GM18519 (cell line): ENCODE measurements at regions not wholly inside any gene's neighbourhood (a gene's known extent, or its start where the extent isn't known, plus 50 kb on each side); places are given as distances from the start of the nearest gene placed in this dataset.
A peak's percentile ranks its signal among the peaks of the same experiment; 100 is the strongest.

Experiments
- ATAC-seq: cut with Tn5 transposase; IDR thresholded peaks from one replicate; pipeline ENCODE4 v1.9.1; 2021; ENCODE audit warnings: mild to moderate bottlenecking, moderate library complexity; ENCODE audit not compliant: unreplicated experiment, low FRiP score

DNA sequence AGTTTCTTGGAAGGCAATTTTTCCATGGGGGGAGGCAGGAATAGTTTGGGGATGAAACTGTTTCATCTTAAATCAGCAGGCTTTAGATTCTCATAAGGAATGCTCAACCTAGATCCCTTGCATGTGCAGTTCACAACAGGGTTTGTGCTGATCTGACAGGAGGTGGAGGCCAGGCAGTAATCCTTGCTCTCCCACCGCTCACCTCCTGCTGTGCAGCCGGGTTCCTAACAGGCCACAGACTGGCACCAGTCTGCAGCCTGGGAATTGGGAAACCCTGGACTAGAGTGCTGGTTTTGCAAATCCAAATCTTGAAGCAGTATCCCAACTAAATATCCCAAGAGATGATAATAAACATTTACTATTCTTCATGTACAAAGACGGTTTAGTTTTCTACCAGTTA is 256.3 kb upstream of the TMCO5A start:
- ATAC-seq, result no peak

DNA sequence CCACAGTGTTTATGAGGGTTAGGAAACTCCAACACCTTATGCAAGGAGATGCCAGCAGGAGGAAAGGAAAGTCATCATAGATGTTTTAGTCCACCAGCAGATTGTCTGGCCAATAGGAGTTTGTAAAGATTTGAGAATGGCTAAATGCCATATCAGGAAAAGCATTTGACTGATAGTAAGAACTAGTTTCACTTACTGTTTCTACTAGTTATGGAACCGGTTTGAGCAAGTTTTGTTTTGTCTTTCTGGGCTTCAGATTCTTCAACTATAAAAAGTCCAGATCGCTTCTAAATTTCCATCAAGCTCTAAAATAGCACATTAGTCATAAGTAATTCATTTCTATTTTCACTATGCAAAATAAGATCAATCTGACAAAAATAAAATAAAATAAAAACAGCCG is 254.8 kb upstream of the TMCO5A start:
- ATAC-seq, result no peak

DNA sequence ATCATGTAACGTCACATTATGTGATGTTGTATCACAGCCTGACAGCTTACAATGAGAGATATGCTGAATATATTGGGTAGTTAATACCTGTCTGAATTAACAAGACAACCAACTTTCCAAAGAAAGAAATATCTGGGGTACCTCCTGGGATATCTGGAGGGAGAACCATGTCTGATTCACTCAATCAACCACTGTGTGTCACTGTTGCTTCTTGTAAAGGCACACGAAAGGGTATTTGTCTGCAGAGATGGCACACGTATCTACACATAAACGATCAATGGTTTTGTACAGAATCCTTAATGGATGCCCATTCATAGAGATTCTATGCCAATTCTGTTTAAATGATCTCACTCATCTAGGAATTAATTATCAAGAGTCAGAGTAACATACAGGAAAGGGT is 252.1 kb upstream of the TMCO5A start:
- no peak for ATAC-seq

DNA sequence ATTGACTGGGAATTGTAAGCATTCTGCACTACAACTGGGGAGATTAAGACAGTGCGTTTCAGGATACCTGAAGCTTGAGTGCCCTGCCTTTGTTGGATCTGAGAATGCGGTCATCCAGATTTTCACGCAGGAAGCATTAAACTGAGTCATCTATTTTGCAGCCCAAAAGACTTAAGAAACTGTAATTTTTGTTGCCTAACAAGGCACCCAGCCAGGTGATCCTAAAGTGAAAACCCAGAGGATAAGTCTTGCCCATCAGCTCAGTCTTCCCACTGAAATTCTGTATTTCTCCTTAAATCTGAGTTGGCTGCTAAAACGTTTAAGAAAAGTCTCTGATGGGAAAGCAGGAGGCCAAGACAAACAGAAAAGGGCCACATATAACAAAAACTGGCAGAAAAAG is 242.5 kb upstream of the TMCO5A start:
- no peak for ATAC-seq

GRCh38 chr15:37693926-37694325 is 240.5 kb upstream of the TMCO5A start:
- ATAC-seq, result no peak

DNA sequence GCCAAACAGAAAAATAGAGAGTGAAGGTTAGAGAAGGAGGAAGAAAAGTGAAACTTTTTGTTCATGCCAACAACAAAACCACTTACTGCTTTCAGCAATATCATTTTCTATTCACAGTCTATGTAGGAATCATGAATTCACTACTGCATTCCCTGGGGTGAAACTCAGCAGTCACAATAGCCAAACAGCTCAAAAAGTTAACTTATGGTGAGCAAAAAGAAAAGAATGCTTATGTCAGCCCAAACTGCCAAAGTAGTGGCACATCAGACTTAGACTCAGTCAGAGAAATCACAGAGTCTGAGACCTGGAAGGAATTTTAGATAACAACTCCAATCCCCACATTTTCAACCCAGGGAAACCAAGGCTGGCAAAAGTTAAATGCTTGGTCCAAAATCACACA is 238.7 kb upstream of the TMCO5A start:
- ATAC-seq, result no peak

GRCh38 chr15:37698679-37699078 is 235.8 kb upstream of the TMCO5A start:
- ATAC-seq, result no peak

- ATAC-seq, result no peak
Observed at GRCh38 chr15:37701230-37701629, 233.2 kb upstream of the TMCO5A start.

GRCh38 chr15:37709669-37710068 is 224.8 kb upstream of the TMCO5A start:
- ATAC-seq, result no peak

- no peak for ATAC-seq
Observed at GRCh38 chr15:37715101-37715500, 219.3 kb upstream of the TMCO5A start.

- ATAC-seq, result no peak
Observed at GRCh38 chr15:37720267-37720666, 214.2 kb upstream of the TMCO5A start.

DNA sequence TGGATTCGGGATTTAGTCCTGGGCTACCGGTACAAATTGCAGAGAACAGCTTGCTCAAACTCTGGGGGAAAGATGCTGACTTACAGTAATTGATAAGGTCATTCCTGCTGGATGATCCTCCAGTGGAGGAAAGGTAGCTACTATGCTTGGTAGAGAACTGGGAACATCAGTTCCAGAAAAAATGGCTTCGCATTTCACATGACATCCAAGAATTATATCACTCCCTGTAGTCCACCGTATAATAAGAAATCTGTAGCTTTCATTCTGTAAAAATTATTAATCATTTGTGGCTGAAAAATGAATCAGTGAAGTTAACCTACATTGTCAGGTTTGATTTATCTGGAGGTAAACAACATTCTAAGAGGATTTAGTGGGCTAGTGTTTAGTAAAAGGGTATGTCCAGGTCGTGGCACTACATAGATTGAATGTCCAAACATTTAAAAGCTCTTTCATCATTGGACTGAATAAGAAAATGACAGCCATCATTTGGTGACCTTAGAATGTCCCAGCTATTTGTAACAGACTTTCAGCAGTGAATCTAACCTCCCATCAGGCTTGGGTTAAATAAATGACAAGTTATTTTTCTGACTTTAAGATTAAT is 203.2 kb upstream of the TMCO5A start:
- ATAC-seq, result no peak

- no peak for ATAC-seq
Observed at GRCh38 chr15:37733628-37734027, 200.8 kb upstream of the TMCO5A start.

- no peak for ATAC-seq
Observed at GRCh38 chr15:37740623-37741141, 193.8 kb upstream of the TMCO5A start.

GRCh38 chr15:37743826-37744225 is 190.6 kb upstream of the TMCO5A start:
- no peak for ATAC-seq

- ATAC-seq, result no peak
Observed at GRCh38 chr15:37744521-37744920, 189.9 kb upstream of the TMCO5A start.

- no peak for ATAC-seq
Observed at GRCh38 chr15:37751401-37751800, 183.0 kb upstream of the TMCO5A start.

DNA sequence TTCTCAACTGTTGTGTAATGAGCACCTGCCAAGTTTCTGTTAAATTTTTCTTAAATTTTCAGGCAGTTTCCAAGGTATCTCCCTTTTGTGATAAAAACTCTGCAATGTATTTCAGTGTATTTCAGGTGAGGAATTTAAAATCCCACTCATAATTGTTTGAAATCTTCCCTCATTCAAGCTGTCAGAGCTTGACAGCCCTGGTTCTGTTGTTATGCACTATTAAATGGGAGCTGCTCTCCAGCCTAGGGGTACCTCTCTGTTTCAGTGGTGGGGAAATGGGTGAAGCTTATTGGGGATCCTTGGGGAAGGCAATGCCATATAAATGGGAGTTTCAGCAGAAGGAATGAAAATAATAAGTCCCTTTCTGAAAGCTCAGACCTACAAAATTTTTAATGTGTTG is 178.0 kb upstream of the TMCO5A start:
- no peak for ATAC-seq

GRCh38 chr15:37758412-37758811 is 176.0 kb upstream of the TMCO5A start:
- ATAC-seq, result no peak

DNA sequence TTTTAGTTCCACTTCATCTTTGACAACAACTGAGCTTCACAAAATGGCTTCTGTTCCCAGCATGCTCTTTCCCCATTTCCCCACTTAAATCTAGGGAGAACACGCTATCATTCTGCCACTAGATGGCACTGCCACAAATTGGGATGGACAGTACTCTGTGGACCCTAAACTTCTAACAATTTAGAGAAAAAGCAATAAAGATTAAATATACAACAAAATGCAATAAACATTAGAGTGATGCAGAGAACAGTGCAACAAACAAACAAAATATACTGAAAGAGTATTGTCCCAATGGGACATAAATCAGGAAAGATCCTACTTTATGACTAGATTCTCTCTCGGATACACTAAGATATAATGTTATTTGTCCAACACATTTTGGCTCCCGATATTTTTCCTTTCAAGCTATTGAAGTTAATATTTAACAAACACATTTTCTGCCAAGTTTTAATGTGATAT is 169.7 kb upstream of the TMCO5A start:
- ATAC-seq, result peak; percentile 72

DNA sequence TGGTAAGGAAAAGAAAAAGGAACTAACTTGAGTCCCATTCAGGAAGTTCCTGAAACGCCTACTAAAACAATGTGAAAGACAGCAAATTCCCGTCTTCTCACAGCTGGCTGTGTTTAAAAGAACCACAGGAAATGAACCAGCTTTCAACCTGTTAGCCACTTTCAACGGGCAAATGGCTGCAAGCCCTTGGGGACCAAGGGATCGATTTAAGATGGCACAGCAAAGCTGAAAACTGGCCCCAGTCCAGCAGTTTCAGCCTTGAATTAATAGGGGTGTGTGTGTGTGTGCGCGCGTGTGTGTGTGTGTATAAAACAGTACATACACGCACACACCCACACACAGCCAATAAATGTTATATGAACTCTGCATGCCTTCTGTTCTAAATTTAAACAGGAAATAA is 168.7 kb upstream of the TMCO5A start:
- no peak for ATAC-seq

GRCh38 chr15:37767841-37768455 is 166.5 kb upstream of the TMCO5A start:
- no peak for ATAC-seq
